Neuronal stem cell (in vitro differentiated cells): ENCODE measurements at regions not wholly inside any gene's neighbourhood (a gene's known extent, or its start where the extent isn't known, plus 50 kb on each side); places are given as distances from the start of the nearest gene placed in this dataset.

Experiments
- DNase-seq: peaks from one replicate; pipeline ENCODE4 v3.0.0-alpha.2; 2013; ENCODE audit warnings: low spot score
- H2AFZ ChIP-seq: one replicate; pipeline ENCODE4 v1.6.1; 2013; ENCODE audit warnings: mild to moderate bottlenecking, low read length, inconsistent platforms
- H2AK5ac ChIP-seq: 2 replicates; pipeline ENCODE4 v1.6.1; 2013; ENCODE audit warnings: low read depth, mild to moderate bottlenecking, inconsistent platforms, low read length, moderate library complexity, mixed read lengths
- H2BK120ac ChIP-seq: 2 replicates; pipeline ENCODE4 v1.6.1; 2013; ENCODE audit warnings: low read depth, mild to moderate bottlenecking, inconsistent platforms, low read length, moderate library complexity, mixed read lengths
- H2BK12ac ChIP-seq: one replicate; pipeline ENCODE4 v1.6.1; 2013; ENCODE audit warnings: low read length, inconsistent platforms
- H2BK15ac ChIP-seq: 2 replicates; pipeline ENCODE4 v1.6.1; 2013; ENCODE audit warnings: mild to moderate bottlenecking, low read length, inconsistent platforms, mixed read lengths
- H2BK5ac ChIP-seq: one replicate; pipeline ENCODE4 v1.6.1; 2013; ENCODE audit warnings: inconsistent platforms, mild to moderate bottlenecking, low read length, moderate library complexity
- H3K14ac ChIP-seq: one replicate; pipeline ENCODE4 v1.6.1; 2013; ENCODE audit warnings: low read length, inconsistent platforms
- H3K18ac ChIP-seq: 2 replicates; pipeline ENCODE4 v1.6.1; 2013; ENCODE audit warnings: low read length, inconsistent platforms
- H3K23ac ChIP-seq: 2 replicates; pipeline ENCODE4 v1.6.1; 2013; ENCODE audit warnings: low read depth, mild to moderate bottlenecking, mixed read lengths, low read length, inconsistent platforms; ENCODE audit not compliant: poor library complexity
- H3K27ac ChIP-seq: replicated peaks from 3 replicates; pipeline ENCODE4 v1.5.1; 2013; ENCODE audit warnings: low read length, inconsistent platforms
- H3K27me3 ChIP-seq, 3 experiments: 2 replicates each; pipeline ENCODE4 v1.6.1; 2013; ENCODE audit warnings: low read length in 3 of 3, mild to moderate bottlenecking in 2 of 3, inconsistent platforms in 1 of 3, low read depth in 1 of 3, mixed read lengths in 1 of 3, moderate library complexity in 1 of 3; ENCODE audit not compliant: control insufficient read depth in 3 of 3, insufficient read depth in 3 of 3
- H3K36me3 ChIP-seq, 2 donors: replicated peaks in 1 of 2; 2 replicates each; pipeline ENCODE4 v1.6.1; 2013; ENCODE audit warnings: low read length in 2 of 2; ENCODE audit not compliant: control insufficient read depth in 2 of 2, insufficient read depth in 2 of 2
- H3K4ac ChIP-seq: 2 replicates; pipeline ENCODE4 v1.6.1; 2013; ENCODE audit warnings: inconsistent platforms, mild to moderate bottlenecking, low read length, moderate library complexity
- H3K4me1 ChIP-seq, 2 donors: 1 replicate in 1 of 2; 2 replicates in 1 of 2; pipeline ENCODE4 v1.6.1; 2013; ENCODE audit warnings: low read length in 2 of 2, low read depth in 1 of 2; ENCODE audit not compliant: control insufficient read depth in 2 of 2, insufficient read depth in 1 of 2
- H3K4me2 ChIP-seq: one replicate; pipeline ENCODE4 v1.6.1; 2013; ENCODE audit warnings: mild to moderate bottlenecking, low read length, inconsistent platforms; ENCODE audit not compliant: insufficient read depth, poor library complexity, severe bottlenecking
- H3K4me3 ChIP-seq, 2 donors: 2 replicates each; pipeline ENCODE4 v1.5.1; 2013; ENCODE audit warnings: low read length in 2 of 2, mild to moderate bottlenecking in 2 of 2, inconsistent platforms in 1 of 2, moderate library complexity in 1 of 2
- H3K79me1 ChIP-seq: one replicate; pipeline ENCODE4 v1.6.1; 2013; ENCODE audit warnings: low read depth, mild to moderate bottlenecking, inconsistent platforms, low read length, moderate library complexity
- H3K9ac ChIP-seq: one replicate; pipeline ENCODE4 v1.6.1; 2013; ENCODE audit warnings: mild to moderate bottlenecking, low read depth, low read length, inconsistent platforms; ENCODE audit not compliant: poor library complexity
- H3K9me3 ChIP-seq, 2 donors: replicated peaks in 1 of 2; 2 replicates each; pipeline versions ENCODE3 to v1.6.1; 2013; ENCODE audit warnings: low read length in 2 of 2, mild to moderate bottlenecking in 2 of 2, inconsistent platforms in 1 of 2, low read depth in 1 of 2, mixed read lengths in 1 of 2, moderate library complexity in 1 of 2; ENCODE audit not compliant: control insufficient read depth in 2 of 2, insufficient read depth in 1 of 2
- H4K8ac ChIP-seq: one replicate; pipeline ENCODE4 v1.6.1; 2013; ENCODE audit warnings: low read depth, mild to moderate bottlenecking, inconsistent platforms, low read length, moderate library complexity
- H4K91ac ChIP-seq: one replicate; pipeline ENCODE4 v1.6.1; 2013; ENCODE audit warnings: low read length, low read depth, mild to moderate bottlenecking, inconsistent platforms; ENCODE audit not compliant: poor library complexity
- WGBS, 2 donors: extraction: QIAGEN DNeasy Blood & Tissue Kit; methylation state at CpG; one replicate each; pipeline ENCODE4 v1.1.7; 2013; ENCODE audit warnings: missing lambda C conversion rate in 2 of 2, mixed read lengths in 1 of 2; ENCODE audit not compliant: insufficient read length in 2 of 2, insufficient replicate concordance in 1 of 2; ENCODE audit errors: extremely low coverage in 2 of 2; 5-methylcytosine and 5-hydroxymethylcytosine counted together

GRCh38 chr1:234838182-234838581 is 228.2 kb upstream of the IRF2BP2 start:
- H3K4me1 ChIP-seq: peaks cover 3 to 12% of the 10 kb centered on the region in 2 donors
- WGBS, 2 donors: no CpG with 5 or more reads among the region's 1 CpG

GRCh38 chr1:234837713-234838112 is 227.7 kb upstream of the IRF2BP2 start:
- Histone ChIP-seq H3K79me1 (no peaks in the 10 kb centered on the region), H2AFZ (no peak overlapping the region), H4K8ac (no peak overlapping the region), H3K14ac (no peak overlapping the region), H2BK12ac (no peak overlapping the region), H3K27me3 (no peaks in the 10 kb centered on the region), H2BK5ac (no peak overlapping the region), H3K18ac (no peak overlapping the region), H3K36me3 (no peaks in the 10 kb centered on the region), H3K4me3 (no peak overlapping the region), H3K9ac (no peak overlapping the region), H3K4me1 (peaks cover 3 to 12% of the 10 kb centered on the region in 2 donors), H2AK5ac (no peak overlapping the region), H3K23ac (no peak overlapping the region), H2BK15ac (no peak overlapping the region), H3K27ac (no peak overlapping the region), H2BK120ac (no peak overlapping the region), H3K9me3 (peaks cover 2 to 15% of the 10 kb centered on the region in 2 donors), H3K4ac (no peak overlapping the region), H4K91ac (no peak overlapping the region), H3K4me2 (no peak overlapping the region)
- no peak for DNase-seq

More at GRCh38 chr1:234838182-234838581, 228.2 kb upstream of the IRF2BP2 start:
- Histone ChIP-seq H4K91ac (no peak overlapping the region), H3K18ac (no peak overlapping the region), H2BK120ac (no peak overlapping the region), H4K8ac (no peak overlapping the region), H3K36me3 (no peaks in the 10 kb centered on the region), H2BK15ac (no peak overlapping the region), H3K4ac (no peak overlapping the region), H3K14ac (no peak overlapping the region), H3K9me3 (peaks cover 2 to 15% of the 10 kb centered on the region in 2 donors), H3K27me3 (no peaks in the 10 kb centered on the region), H3K23ac (no peak overlapping the region), H2AK5ac (no peak overlapping the region), H3K4me2 (no peak overlapping the region), H2AFZ (no peak overlapping the region), H3K79me1 (no peaks in the 10 kb centered on the region), H2BK12ac (no peak overlapping the region), H3K27ac (no peak overlapping the region), H3K9ac (no peak overlapping the region), H3K4me3 (no peak overlapping the region), H2BK5ac (no peak overlapping the region)
- no peak for DNase-seq

- no peak overlapping the region for H3K4me2 ChIP-seq
- no peak overlapping the region for H3K4me3 ChIP-seq
- H2BK15ac ChIP-seq: no peak overlapping the region
- no peaks in the 10 kb centered on the region for H3K27me3 ChIP-seq
- WGBS, 2 donors: no CpG with 5 or more reads among the region's 8 CpGs
- no peak overlapping the region for H2AK5ac ChIP-seq
- H2AFZ ChIP-seq: no peak overlapping the region
- H3K36me3 ChIP-seq: no peaks in the 10 kb centered on the region
- no peak overlapping the region for H3K27ac ChIP-seq
- H2BK5ac ChIP-seq: no peak overlapping the region
- H3K9me3 ChIP-seq: peaks cover 2 to 15% of the 10 kb centered on the region in 2 donors
- H3K14ac ChIP-seq: no peak overlapping the region
- no peak overlapping the region for H3K18ac ChIP-seq
- no peak overlapping the region for H3K9ac ChIP-seq
- H3K79me1 ChIP-seq: no peaks in the 10 kb centered on the region
- H2BK120ac ChIP-seq: no peak overlapping the region
- DNase-seq: no peak
- H4K91ac ChIP-seq: no peak overlapping the region
- H2BK12ac ChIP-seq: no peak overlapping the region
- H4K8ac ChIP-seq: no peak overlapping the region
- H3K4ac ChIP-seq: no peak overlapping the region
- H3K4me1 ChIP-seq: peaks cover 2 to 10% of the 10 kb centered on the region in 2 donors
- H3K23ac ChIP-seq: no peak overlapping the region
Measured at GRCh38 chr1:234836776-234837357, 226.9 kb upstream of the IRF2BP2 start.

- no peak overlapping the region for H3K27ac ChIP-seq
- H3K4me3 ChIP-seq: no peak overlapping the region
- H3K18ac ChIP-seq: no peak overlapping the region
- H3K36me3 ChIP-seq: no peaks in the 10 kb centered on the region
- no peak overlapping the region for H2BK5ac ChIP-seq
- peaks cover 2 to 10% of the 10 kb centered on the region in 2 donors for H3K4me1 ChIP-seq
- no peaks in the 10 kb centered on the region for H3K27me3 ChIP-seq
- no peak overlapping the region for H2BK12ac ChIP-seq
- H3K79me1 ChIP-seq: no peaks in the 10 kb centered on the region
- H2AFZ ChIP-seq: peak overlapping the region; percentile 4
- H3K14ac ChIP-seq: no peak overlapping the region
- H2BK120ac ChIP-seq: no peak overlapping the region
- no peak overlapping the region for H3K23ac ChIP-seq
- H4K8ac ChIP-seq: no peak overlapping the region
- H3K9ac ChIP-seq: no peak overlapping the region
- no peak overlapping the region for H2AK5ac ChIP-seq
- H3K4ac ChIP-seq: no peak overlapping the region
- no peak overlapping the region for H2BK15ac ChIP-seq
- H3K9me3 ChIP-seq: peaks cover 2 to 15% of the 10 kb centered on the region in 2 donors
- no peak for DNase-seq
- no CpG with 5 or more reads among the region's 7 CpGs for WGBS, 2 donors
- H4K91ac ChIP-seq: no peak overlapping the region
- no peak overlapping the region for H3K4me2 ChIP-seq
Measured at GRCh38 chr1:234836045-234836681, 226.2 kb upstream of the IRF2BP2 start.
